GM21529 (cell line): ENCODE measurements at regions not wholly inside any gene's neighbourhood (a gene's known extent, or its start where the extent isn't known, plus 50 kb on each side); places are given as distances from the start of the nearest gene placed in this dataset.

Experiments
- ATAC-seq: cut with Tn5 transposase; IDR thresholded peaks from one replicate; pipeline ENCODE4 v1.9.1; 2021; ENCODE audit not compliant: unreplicated experiment

GRCh38 chr3:162269636-162270458, 773.2 kb downstream of the OTOL1 start:
- no peak for ATAC-seq

DNA sequence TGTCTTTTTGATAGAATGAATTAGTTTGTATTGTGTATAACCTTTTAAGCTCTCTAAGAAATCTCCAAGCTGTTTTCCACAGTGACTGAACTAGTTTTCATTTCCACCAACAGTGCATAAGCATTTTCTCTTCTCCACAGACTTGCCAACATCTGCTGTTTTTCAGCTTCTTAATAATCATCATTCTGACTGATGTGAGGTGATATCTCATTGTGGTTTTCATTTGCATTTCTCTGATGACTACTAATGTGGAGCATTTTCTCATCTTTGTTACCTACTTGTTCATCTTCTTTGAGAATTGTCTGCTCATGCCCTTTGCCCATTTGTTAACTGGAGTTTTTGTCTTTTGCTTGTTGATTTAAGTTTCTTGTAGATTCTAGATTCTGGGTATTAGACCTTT, 777.5 kb downstream of the OTOL1 start:
- no peak for ATAC-seq

DNA sequence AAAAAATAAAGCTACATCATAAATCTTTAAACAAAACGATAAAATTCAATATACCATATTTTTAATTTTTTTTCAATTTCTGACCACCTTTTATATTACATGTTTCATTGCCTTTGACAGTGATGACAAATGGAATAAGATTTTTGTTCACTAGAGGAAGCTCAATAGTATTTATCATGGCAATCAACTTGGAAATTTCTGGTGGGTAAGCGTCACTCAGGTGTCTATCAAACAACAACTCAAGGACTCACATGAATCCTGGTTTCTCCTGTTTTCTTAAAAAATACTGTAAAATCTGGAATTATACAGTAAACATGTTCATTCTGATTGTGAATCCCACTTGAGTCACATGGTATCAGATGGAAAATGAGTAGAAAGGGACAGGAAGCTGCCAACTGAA, 782.2 kb downstream of the OTOL1 start:
- no peak for ATAC-seq

DNA sequence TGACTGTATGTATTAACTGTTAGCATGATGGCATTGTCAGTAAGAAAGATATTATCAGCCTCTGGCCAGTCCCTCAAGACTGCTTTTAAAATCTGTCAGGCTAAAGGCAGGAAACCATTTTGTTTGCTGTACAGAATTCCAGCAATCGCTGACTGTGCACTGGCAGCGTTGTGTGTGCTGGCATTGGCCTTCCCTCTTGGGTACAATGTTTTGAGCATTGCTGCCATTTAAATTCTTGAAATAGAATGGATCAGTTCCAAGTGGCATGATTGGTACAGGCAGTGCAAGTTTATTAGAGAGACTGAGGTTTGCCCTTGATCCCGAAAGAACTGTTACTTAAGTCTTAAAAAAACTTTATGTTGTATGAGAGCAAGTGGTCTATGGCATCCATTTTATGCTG, 788.7 kb downstream of the OTOL1 start:
- no peak for ATAC-seq

DNA sequence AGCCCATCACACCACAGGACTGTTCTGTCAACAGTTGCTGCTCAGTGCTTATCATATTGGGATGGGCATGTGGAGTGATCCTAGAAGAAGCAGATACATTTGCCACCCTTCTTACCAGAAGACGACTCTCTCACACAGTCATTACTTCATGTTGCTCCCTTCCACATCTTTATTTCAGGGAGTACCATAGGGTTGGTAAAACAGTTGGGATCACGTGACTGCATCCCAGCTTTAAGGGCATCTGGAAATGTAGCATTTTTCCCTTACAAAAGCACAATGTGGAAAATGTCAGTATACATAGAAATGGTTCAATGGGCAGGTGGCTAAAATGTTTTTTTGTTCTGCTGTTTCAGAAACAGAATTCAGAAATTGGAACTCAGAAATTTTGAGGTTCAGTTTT, 791.0 kb downstream of the OTOL1 start:
- no peak for ATAC-seq

- ATAC-seq = no peak
These were observed 795.8 kb downstream of the OTOL1 start for GRCh38 chr3:162292409-162292808.

DNA sequence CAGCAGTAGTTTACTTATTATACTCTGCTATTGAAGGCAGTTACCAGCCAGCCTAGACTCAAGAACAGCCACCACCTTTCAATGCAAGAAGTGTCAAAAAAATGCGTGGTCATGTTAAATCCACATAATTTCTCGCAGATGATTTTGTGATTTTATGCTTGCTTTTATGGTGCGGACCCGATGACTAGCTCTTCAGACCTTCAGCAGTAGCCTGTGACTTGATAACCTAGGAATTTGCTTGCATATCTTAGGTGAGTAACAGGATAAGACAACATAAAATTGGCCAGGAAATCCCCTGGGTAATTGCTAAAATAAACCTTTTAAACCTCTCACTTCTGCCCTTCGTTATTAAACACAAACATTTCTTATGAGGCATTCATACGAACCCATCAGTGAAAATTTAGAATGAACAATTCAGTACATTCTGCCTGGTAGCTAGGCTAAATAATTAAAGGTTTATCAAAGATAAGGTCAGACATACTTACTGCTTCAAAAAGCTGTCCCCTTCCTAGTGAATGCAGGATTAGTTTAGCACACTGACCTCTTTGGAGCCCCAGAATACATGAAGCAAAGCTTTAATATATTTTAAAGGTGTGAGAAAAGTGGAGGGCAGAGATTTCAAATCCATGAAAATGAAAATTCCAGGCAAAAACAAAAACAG, 798.8 kb downstream of the OTOL1 start:
- ATAC-seq = no peak

- ATAC-seq = no peak
These were observed 806.5 kb downstream of the OTOL1 start for GRCh38 chr3:162302983-162303624.

DNA sequence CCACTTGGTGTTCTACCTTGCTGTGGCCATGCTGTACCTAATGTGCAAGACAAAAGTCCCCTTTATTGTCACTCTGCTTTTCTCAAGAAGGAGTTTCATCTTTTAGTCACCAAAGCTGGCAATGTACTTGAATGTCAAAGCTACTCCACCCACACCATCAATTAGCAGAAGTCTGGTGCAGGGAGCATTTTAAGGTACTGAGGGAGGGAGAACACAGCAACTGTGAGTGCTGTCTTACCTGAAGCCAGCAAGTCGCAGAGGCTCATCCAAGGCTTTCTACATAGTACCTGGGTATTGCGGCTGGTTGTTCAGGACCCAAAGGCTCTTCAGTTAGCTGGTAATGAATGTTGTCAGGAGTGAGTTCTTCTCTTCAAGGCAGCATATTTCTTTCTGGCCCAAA, 820.4 kb downstream of the OTOL1 start:
- no peak for ATAC-seq

DNA sequence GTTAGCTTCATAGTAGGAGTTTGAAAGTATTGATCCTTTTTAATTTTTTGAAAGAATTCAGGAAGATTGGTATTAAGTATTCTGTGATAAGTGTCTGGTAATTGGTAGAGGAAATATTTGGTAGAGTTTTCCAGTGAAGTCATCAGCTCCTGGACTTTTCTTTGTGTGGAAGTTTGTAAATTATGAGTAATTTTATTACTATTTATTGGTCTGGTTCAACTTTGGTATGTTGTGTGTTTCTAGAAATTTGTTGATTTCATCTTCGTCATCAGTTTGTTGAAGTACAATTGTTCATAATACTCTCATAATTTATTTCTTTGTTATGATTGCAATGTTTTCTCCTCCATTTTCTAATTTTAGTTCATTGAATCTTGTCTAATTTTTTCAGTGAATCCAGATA, 832.0 kb downstream of the OTOL1 start:
- ATAC-seq = no peak

DNA sequence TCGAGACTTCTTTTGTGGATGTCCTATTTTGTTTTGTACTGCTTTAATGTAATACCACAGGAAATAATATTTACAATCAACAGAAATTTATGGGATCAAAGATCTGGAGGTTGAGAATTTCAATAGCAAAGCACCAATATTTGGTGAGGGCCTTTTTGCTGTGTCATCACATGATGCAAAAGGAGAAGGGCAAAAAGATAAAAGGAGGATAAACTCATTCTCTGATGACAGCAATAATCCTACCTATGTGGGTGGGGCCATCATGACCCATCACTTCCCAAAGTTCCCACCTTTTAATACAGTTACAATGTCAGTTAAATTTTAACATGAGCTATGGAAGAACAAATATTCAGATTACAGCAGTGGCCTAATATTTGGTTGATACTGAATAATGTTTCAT, 832.9 kb downstream of the OTOL1 start:
- ATAC-seq = no peak

DNA sequence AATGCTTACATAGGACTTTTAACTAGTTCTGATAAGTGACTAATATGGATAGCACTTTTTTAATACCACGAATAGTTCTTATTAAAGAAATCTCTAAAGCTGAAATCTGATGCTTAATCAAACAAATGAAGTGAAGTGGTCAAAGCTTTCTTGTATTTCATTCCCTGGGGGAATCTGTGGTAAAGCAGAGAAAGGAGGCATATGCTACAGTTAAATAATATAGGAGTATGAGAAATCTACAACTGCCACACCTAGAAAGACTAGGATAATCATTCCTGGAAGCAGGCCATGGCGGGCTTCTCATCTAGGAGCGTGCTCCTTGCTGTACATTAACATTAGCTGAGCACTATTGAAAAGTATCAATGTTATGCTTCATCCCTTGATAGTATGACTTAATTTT, 835.7 kb downstream of the OTOL1 start:
- no peak for ATAC-seq

DNA sequence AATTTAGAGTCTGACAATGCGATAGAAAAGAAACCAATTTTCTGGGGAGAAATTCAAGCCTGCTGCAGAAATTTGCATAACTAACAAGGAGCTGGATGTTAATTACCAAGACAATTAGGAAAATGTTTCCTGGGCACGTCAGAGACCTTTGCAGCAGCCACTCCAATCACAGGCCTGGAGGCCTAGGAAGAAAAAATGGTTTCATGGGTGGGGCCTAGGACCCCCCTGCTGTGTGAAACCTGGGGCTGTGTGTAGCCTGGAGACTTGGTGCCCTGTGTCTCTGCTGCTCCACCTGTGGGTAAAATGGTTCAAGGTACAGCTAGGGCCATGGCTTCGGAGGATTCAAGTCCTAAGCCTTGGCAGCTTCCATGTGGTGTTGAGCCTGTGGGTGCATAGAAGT, 837.9 kb downstream of the OTOL1 start:
- no peak for ATAC-seq

DNA sequence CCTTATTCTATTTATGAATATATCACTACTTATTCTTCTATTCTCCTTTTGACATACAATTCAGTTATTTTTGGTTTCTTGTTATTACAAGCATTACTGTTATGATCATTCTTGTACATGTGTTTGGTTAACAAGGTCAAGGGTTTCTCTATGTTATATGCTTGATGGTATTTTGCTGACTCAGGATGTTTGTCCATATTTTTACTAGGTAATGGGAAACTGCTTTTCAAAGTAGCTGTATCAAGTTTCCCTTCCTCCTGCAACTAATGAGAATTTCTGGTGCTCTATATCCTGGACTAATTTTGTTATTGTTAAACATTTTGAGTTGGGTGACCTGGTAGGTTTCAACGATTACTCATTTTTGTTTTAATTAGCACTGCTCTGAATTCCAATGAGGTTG, 841.0 kb downstream of the OTOL1 start:
- no peak for ATAC-seq

DNA sequence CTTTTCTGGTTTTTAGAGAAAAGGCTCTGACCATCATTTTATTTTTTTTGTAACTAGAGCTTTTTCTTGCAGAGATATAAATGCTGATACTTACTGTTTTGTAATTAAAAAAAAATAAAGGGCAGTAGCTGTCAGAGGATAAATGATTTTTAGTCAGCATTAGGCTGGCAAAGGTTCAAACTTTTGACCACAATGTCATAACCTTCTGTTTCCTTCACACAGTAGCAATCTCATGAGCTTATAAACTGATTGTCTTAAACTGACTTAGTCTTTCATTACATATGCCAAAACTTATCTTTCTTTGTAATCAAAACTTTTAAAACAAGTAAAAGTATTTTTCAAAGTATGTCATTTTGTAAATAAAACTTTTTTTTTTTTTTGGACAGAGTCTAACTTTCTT, 841.9 kb downstream of the OTOL1 start:
- ATAC-seq = no peak

DNA sequence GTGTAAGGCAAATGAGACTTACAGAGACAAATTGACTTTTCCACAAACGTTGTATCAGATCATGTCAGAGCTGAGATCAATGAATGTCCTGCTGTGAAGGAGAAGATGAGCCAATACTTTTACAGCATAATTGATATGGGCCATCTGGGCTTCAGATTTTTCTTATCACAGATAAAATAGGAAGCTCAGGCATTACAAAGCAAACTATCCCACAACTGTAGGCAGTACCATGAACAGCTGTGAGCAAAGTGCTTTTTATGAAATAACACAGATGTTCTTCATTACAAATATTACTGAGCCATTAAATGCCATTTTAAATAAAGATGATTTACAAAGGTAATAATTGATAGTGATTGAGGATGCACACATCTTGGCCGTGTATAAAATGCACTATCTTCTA, 852.3 kb downstream of the OTOL1 start:
- no peak for ATAC-seq

DNA sequence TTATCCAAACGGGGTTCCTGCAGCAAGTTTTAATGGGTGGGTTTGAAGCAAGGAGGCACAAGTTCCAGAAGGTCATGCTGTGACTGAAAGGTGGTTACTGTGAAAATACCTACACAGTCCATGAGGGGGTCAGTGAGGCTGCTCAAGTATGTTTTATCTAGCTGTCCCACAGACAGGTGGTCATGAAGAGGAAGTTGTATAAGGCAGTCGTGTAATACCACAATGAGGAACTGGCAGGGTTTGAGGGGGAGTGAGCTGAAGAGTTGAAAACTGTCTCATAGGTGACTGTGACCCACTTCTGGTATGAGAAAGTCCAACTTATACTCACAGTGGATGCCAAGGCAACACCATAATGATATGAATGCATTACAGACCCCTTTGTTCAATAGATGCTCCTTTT, 856.8 kb downstream of the OTOL1 start:
- no peak for ATAC-seq

GRCh38 chr3:162354356-162354755, 857.7 kb downstream of the OTOL1 start:
- ATAC-seq = no peak

GRCh38 chr3:162365066-162365719, 868.6 kb downstream of the OTOL1 start:
- no peak for ATAC-seq

DNA sequence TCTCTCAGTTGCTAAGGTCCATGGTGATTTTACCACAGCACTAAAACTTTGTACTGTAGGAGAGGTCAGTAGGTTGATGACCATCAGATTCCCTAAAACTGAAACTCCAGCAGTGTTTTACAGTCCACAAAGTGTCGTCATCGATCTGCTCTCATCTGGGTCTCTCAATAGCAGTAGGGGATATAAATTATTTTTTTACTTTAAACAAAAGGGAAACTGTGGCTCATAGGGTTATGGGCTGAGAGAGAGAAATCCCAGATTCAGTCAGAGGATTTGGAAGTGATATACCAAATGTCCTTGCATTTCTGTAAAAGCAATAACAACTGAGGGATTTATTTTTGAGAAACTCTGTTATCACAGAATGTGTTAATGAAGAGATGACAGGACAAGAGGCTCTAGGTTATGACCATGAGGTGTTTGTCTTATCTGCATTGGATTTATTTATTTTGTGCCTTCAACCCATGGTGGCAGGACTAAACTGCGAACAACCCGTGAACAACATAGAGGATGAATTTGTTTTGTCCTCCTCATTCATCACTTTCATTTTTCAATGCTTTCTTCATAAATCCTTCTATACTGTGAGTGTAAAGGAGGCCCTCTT, 869.7 kb downstream of the OTOL1 start:
- no peak for ATAC-seq
